ENCODE measurements at regions not wholly inside any gene's neighbourhood (a gene's known extent, or its start where the extent isn't known, plus 50 kb on each side); places are given as distances from the start of the nearest gene placed in this dataset.

GRCh38 chr5:107289030-107289714, 381.6 kb downstream of the EFNA5 start:
- Histone ChIP-seq H3K27me3 (ENCODE audit: low read depth) (no peaks in the 10 kb centered on the region), H3K36me3 (no peaks in the 10 kb centered on the region), H3K9me3 (replicated peaks) (no peaks in the 10 kb centered on the region), H3K27ac (replicated peaks) (no peak overlapping the region), H3K4me3 (no peak overlapping the region), H3K4me1 (peaks cover 8% of the 10 kb centered on the region)
- DNase-seq: no peak
- no peak for TF ChIP-seq CTCF (IDR thresholded peaks at IDR 0.05; ENCODE audit: borderline replicate concordance)
- intact Hi-C loops (cut with micrococcal nuclease): no loop called here

- intact Hi-C loops (cut with micrococcal nuclease): no loop called here
- DNase-seq: no peak
- H3K4me3 ChIP-seq: no peak overlapping the region
- TF ChIP-seq CTCF (IDR thresholded peaks at IDR 0.05; ENCODE audit: borderline replicate concordance): no peak
- H3K9me3 ChIP-seq (replicated peaks): no peaks in the 10 kb centered on the region
- H3K36me3 ChIP-seq: no peaks in the 10 kb centered on the region
- no peaks in the 10 kb centered on the region for H3K4me1 ChIP-seq
- H3K27me3 ChIP-seq (ENCODE audit: low read depth): no peaks in the 10 kb centered on the region
- no peak overlapping the region for H3K27ac ChIP-seq (replicated peaks)
Measured at GRCh38 chr5:107286447-107287098, 384.2 kb downstream of the EFNA5 start.

GRCh38 chr5:107285772-107286171, 385.0 kb downstream of the EFNA5 start:
- TF ChIP-seq CTCF (IDR thresholded peaks at IDR 0.05; ENCODE audit: borderline replicate concordance): no peak
- Histone ChIP-seq H3K36me3 (no peaks in the 10 kb centered on the region), H3K4me1 (no peaks in the 10 kb centered on the region), H3K27ac (replicated peaks) (no peak overlapping the region), H3K9me3 (replicated peaks) (no peaks in the 10 kb centered on the region), H3K4me3 (no peak overlapping the region), H3K27me3 (ENCODE audit: low read depth) (no peaks in the 10 kb centered on the region)
- intact Hi-C loops (cut with micrococcal nuclease): no loop called here
- DNase-seq: no peak

GRCh38 chr5:107284822-107285525, 385.8 kb downstream of the EFNA5 start:
- Histone ChIP-seq H3K9me3 (replicated peaks) (no peaks in the 10 kb centered on the region), H3K4me3 (no peak overlapping the region), H3K4me1 (no peaks in the 10 kb centered on the region), H3K27ac (replicated peaks) (no peak overlapping the region), H3K36me3 (no peaks in the 10 kb centered on the region), H3K27me3 (ENCODE audit: low read depth) (no peaks in the 10 kb centered on the region)
- intact Hi-C loops (cut with micrococcal nuclease): no loop called here
- no peak for DNase-seq
- no peak for TF ChIP-seq CTCF (IDR thresholded peaks at IDR 0.05; ENCODE audit: borderline replicate concordance)

GRCh38 chr5:107282061-107282460, 388.7 kb downstream of the EFNA5 start:
- intact Hi-C loops (cut with micrococcal nuclease): no loop called here
- H3K27ac ChIP-seq (replicated peaks): no peak overlapping the region

More at GRCh38 chr5:107282061-107282460, 388.7 kb downstream of the EFNA5 start:
- H3K27me3 ChIP-seq (ENCODE audit: low read depth): no peaks in the 10 kb centered on the region
- TF ChIP-seq CTCF (IDR thresholded peaks at IDR 0.05; ENCODE audit: borderline replicate concordance): no peak
- DNase-seq: no peak
- no peaks in the 10 kb centered on the region for H3K4me1 ChIP-seq
- no peaks in the 10 kb centered on the region for H3K36me3 ChIP-seq
- no peaks in the 10 kb centered on the region for H3K9me3 ChIP-seq (replicated peaks)
- H3K4me3 ChIP-seq: no peak overlapping the region

Data from left ventricle myocardium inferior (tissue), 1 donor.